Suprapubic skin (tissue), 4 donors: ENCODE measurements at regions not wholly inside any gene's neighbourhood (a gene's known extent, or its start where the extent isn't known, plus 50 kb on each side); places are given as distances from the start of the nearest gene placed in this dataset.

Source experiments
- DNase-seq, 2 donors: peaks; one replicate each; pipeline ENCODE4 v3.0.0-alpha.2; 2019; ENCODE audit warnings: low spot score in 2 of 2
- H3K27ac ChIP-seq: fragments of 200-600 bp; sonication (generic); one replicate; pipeline ENCODE4 v1.5.1; 2019
- H3K27me3 ChIP-seq: fragments of 200-600 bp; sonication (generic); one replicate; pipeline ENCODE4 v1.5.1; 2019
- H3K36me3 ChIP-seq: fragments of 200-600 bp; sonication (generic); one replicate; pipeline ENCODE4 v1.5.1; 2019
- H3K4me1 ChIP-seq: fragments of 200-600 bp; sonication (generic); one replicate; pipeline ENCODE4 v1.5.1; 2019
- H3K4me3 ChIP-seq: fragments of 200-600 bp; sonication (generic); one replicate; pipeline ENCODE4 v1.5.1; 2019; ENCODE audit warnings: mild to moderate bottlenecking
- H3K9me3 ChIP-seq: fragments of 200-600 bp; sonication (generic); one replicate; pipeline ENCODE4 v1.5.1; 2019
- EP300 ChIP-seq: sonication (generic); formaldehyde crosslinking; IDR thresholded peaks from one replicate; pipeline ENCODE4 v1.6.1; 2017; ENCODE audit warnings: antibody characterized with exemption
- POLR2A ChIP-seq, 2 donors: fragments of 450-650 bp; IDR thresholded peaks; one replicate each; pipeline ENCODE4 v1.6.1; 2017; ENCODE audit warnings: antibody characterized with exemption in 2 of 2, mild to moderate bottlenecking in 2 of 2, moderate library complexity in 2 of 2
- POLR2AphosphoS5 ChIP-seq, 3 donors: sonication (generic); formaldehyde crosslinking; IDR thresholded peaks; one replicate each; pipeline ENCODE4 v1.6.1; 2017; ENCODE audit warnings: antibody characterized with exemption in 3 of 3
- WGBS: methylation state at CpG from one replicate; pipeline ENCODE4 v1.1.5; 2018; 5-methylcytosine and 5-hydroxymethylcytosine counted together
- TF ChIP-seq, protein P1 (sequence below), 2 donors: fragments of 200-600 bp in 1 of 2; fragments of 450-650 bp in 1 of 2; sonication (generic) in 1 of 2; IDR thresholded peaks; one replicate each; pipeline ENCODE4 v1.5.1; 2016 to 2019; ENCODE audit warnings: antibody characterized with exemption in 2 of 2, mild to moderate bottlenecking in 1 of 2, moderate library complexity in 1 of 2

DNA sequence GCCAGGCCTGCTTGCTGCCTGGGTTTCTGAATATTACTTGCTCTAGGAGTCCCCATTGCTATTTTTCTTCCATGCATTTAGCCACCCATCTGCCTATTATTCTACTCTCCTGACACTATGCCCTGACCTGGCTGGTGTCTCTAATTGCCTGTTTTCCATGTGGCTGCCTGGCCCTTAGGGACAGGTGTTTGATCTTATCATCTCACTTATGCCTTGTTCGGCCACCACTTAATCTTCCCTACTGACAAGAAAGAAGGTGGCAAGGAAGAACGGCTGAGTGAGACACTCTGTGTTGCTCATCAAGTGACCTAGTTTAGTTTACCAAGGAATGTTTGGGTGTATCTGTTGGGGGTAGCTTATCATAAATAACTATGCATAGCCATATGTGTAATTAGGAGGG lies 50.4 kb upstream of the RAPH1 start:
- DNase-seq: no peak
- no peaks in the 10 kb centered on the region for H3K27me3 ChIP-seq
- H3K9me3 ChIP-seq: no peaks in the 10 kb centered on the region
- TF ChIP-seq, protein P1, sequence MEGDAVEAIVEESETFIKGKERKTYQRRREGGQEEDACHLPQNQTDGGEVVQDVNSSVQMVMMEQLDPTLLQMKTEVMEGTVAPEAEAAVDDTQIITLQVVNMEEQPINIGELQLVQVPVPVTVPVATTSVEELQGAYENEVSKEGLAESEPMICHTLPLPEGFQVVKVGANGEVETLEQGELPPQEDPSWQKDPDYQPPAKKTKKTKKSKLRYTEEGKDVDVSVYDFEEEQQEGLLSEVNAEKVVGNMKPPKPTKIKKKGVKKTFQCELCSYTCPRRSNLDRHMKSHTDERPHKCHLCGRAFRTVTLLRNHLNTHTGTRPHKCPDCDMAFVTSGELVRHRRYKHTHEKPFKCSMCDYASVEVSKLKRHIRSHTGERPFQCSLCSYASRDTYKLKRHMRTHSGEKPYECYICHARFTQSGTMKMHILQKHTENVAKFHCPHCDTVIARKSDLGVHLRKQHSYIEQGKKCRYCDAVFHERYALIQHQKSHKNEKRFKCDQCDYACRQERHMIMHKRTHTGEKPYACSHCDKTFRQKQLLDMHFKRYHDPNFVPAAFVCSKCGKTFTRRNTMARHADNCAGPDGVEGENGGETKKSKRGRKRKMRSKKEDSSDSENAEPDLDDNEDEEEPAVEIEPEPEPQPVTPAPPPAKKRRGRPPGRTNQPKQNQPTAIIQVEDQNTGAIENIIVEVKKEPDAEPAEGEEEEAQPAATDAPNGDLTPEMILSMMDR (IDR thresholded peaks at IDR 0.05): no peak
- no peak for TF ChIP-seq EP300
- TF ChIP-seq POLR2A (IDR thresholded peaks at IDR 0.05): no peak
- no peak for TF ChIP-seq POLR2AphosphoS5 (IDR thresholded peaks at IDR 0.05)
- H3K27ac ChIP-seq: no peak overlapping the region
- WGBS: 46% methylated on average over 2 of the region's 2 CpGs
- H3K4me3 ChIP-seq: no peak overlapping the region
- peaks cover 35% of the 10 kb centered on the region for H3K4me1 ChIP-seq
- no peaks in the 10 kb centered on the region for H3K36me3 ChIP-seq

DNA sequence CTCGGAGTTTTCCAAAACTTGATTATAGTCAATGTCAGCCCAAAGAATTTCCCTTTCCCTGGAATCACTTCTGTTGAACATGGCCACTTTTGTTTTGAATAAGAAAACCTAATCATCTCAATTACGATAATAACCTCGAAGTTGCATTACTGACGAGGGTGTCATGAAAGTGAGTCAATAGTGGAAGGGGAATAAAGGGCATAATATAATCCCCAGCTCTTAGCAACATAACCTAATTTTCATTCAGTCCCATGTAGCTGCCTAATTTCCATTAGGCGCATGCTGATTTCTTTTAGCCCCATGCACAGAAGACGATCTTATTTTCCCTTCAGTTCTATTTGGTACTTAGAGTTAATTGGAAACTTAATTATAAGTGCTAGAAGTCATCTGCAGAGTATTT lies 51.1 kb upstream of the RAPH1 start:
- no peaks in the 10 kb centered on the region for H3K9me3 ChIP-seq
- H3K27ac ChIP-seq: no peak overlapping the region
- H3K36me3 ChIP-seq: no peaks in the 10 kb centered on the region
- WGBS: 77% methylated on average over 6 of the region's 6 CpGs
- TF ChIP-seq POLR2A (IDR thresholded peaks at IDR 0.05): no peak
- TF ChIP-seq EP300: no peak
- TF ChIP-seq, protein P1 (IDR thresholded peaks at IDR 0.05): no peak
- no peak for TF ChIP-seq POLR2AphosphoS5 (IDR thresholded peaks at IDR 0.05)
- DNase-seq: no peak
- no peaks in the 10 kb centered on the region for H3K27me3 ChIP-seq
- H3K4me3 ChIP-seq: no peak overlapping the region
- peaks cover 29% of the 10 kb centered on the region for H3K4me1 ChIP-seq

DNA sequence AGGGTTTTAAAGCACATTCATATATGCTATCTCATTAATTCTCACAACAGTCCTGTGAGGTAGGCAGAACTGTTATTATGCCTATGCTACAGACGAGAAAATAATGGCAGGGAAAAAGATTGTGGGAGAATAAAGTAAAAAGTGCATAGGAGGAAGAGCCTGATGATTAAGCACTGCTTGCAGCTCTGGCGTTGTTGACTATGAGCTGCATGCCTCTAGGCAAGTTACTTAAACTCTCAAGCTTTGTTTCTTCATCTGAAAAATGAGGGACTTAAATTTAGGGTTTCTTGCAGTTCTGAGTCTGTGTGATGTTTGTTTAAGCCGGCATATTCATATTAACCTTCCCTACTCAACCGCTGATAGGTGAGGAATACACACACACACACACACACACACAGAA lies 51.6 kb upstream of the RAPH1 start:
- H3K4me3 ChIP-seq: no peak overlapping the region
- H3K9me3 ChIP-seq: no peaks in the 10 kb centered on the region
- no peak for DNase-seq
- no peaks in the 10 kb centered on the region for H3K27me3 ChIP-seq
- H3K36me3 ChIP-seq: no peaks in the 10 kb centered on the region
- no peak for TF ChIP-seq EP300
- TF ChIP-seq POLR2A (IDR thresholded peaks at IDR 0.05): no peak
- TF ChIP-seq, protein P1 (IDR thresholded peaks at IDR 0.05): no peak
- no peak for TF ChIP-seq POLR2AphosphoS5 (IDR thresholded peaks at IDR 0.05)
- no peak overlapping the region for H3K27ac ChIP-seq
- WGBS: 73% methylated on average over 4 of the region's 4 CpGs
- H3K4me1 ChIP-seq: peaks cover 26% of the 10 kb centered on the region

DNA sequence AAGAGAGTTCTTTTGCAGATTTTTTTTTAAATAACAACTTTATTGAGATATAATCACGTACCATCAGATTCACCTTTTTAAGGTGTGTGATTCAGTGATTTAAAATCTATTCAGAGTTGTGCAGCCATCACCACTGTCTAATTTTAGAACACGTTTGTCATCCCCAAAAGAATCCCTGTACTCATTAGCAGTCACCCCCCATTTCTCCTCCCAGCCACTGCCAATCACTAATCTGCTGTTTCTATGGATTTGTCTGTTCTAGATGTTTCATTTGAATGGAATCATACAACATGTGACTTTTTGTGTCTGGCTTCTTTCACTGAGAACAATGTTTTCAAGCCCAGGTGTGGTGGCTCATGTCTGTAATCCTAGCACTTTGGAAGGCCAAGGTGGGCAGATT lies 55.4 kb upstream of the RAPH1 start:
- Histone ChIP-seq H3K27me3 (no peaks in the 10 kb centered on the region), H3K27ac (no peak overlapping the region), H3K4me1 (peaks cover 5% of the 10 kb centered on the region), H3K36me3 (no peaks in the 10 kb centered on the region), H3K4me3 (no peak overlapping the region), H3K9me3 (no peaks in the 10 kb centered on the region)
- WGBS: 52% methylated on average over 2 of the region's 2 CpGs
- no peak for TF ChIP-seq EP300
- no peak for TF ChIP-seq POLR2AphosphoS5 (IDR thresholded peaks at IDR 0.05)
- TF ChIP-seq POLR2A (IDR thresholded peaks at IDR 0.05): no peak
- TF ChIP-seq, protein P1 (IDR thresholded peaks at IDR 0.05): no peak
- DNase-seq: no peak

DNA sequence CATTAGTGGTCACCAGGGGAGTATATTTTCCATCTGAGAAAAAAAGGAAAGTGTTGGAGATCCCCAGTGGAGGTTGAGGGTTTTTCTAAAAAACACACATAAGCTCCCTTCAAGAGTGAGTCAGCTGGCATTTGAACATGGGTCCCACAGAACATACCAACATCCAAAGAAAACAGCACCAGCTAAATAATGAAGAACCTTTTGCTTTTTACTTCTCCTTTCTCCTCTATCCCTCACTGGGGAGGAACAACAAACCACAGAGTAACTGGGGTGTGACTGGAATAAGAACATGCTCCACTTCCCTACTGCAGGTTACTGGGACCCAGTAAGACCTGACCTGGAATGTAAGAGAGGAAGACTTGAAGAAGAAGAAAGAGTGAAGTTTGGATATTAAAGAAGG lies 56.5 kb upstream of the RAPH1 start:
- Histone ChIP-seq H3K9me3 (no peaks in the 10 kb centered on the region), H3K27me3 (no peaks in the 10 kb centered on the region), H3K27ac (no peak overlapping the region), H3K4me3 (no peak overlapping the region), H3K4me1 (no peaks in the 10 kb centered on the region), H3K36me3 (no peaks in the 10 kb centered on the region)
- DNase-seq: no peak
- TF ChIP-seq POLR2A (IDR thresholded peaks at IDR 0.05) (no peak), EP300 (no peak)

DNA sequence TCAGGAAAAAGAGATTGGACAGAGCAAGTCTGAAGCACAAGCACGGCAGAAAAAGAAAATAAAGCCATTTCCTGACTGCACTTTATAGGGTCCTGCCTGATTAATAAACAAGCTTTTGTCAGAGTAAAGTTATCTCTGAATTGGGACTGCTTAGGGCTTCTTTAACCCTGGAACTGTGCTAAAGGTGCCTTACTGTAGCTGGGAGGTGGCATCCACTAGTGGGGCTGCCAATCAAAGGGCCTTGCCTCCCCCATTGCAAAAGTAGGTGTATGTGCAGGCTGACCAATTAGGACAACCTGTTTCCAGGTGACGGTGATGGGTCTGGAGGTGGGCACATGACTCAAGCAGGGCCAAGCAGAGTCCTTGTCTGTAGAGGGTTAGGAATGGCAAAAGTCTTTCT lies 57.4 kb upstream of the RAPH1 start:
- TF ChIP-seq POLR2AphosphoS5 (IDR thresholded peaks at IDR 0.05) (no peak), EP300 (no peak), POLR2A (IDR thresholded peaks at IDR 0.05) (no peak)
- TF ChIP-seq, protein P1 (IDR thresholded peaks at IDR 0.05): no peak
- Histone ChIP-seq H3K27ac (no peak overlapping the region), H3K36me3 (no peaks in the 10 kb centered on the region), H3K4me3 (no peak overlapping the region), H3K27me3 (no peaks in the 10 kb centered on the region), H3K4me1 (no peaks in the 10 kb centered on the region), H3K9me3 (no peaks in the 10 kb centered on the region)
- WGBS: 81% methylated on average over 2 of the region's 2 CpGs
- no peak for DNase-seq
